SKM-1 (cell line): ENCODE measurements at regions not wholly inside any gene's neighbourhood (a gene's known extent, or its start where the extent isn't known, plus 50 kb on each side); places are given as distances from the start of the nearest gene placed in this dataset.
"Not testable (repeated sequence)": the region's sequence is repeated elsewhere in the genome, so short reads cannot be mapped to it uniquely, and the experiment has no call there.

Experiments used
- DNase-seq: peaks from one replicate; lab custom pipeline; 2025; ENCODE audit not compliant: unreplicated experiment; lab: John Stamatoyannopoulos, UW

GRCh38 chr6:119443993-119444641 lies 94.6 kb upstream of the MAN1A1 start:
- DNase-seq, result no peak

GRCh38 chr6:119442776-119443184 lies 93.2 kb upstream of the MAN1A1 start:
- DNase-seq, result no peak

GRCh38 chr6:119440953-119441352 lies 91.4 kb upstream of the MAN1A1 start:
- no peak for DNase-seq

DNA sequence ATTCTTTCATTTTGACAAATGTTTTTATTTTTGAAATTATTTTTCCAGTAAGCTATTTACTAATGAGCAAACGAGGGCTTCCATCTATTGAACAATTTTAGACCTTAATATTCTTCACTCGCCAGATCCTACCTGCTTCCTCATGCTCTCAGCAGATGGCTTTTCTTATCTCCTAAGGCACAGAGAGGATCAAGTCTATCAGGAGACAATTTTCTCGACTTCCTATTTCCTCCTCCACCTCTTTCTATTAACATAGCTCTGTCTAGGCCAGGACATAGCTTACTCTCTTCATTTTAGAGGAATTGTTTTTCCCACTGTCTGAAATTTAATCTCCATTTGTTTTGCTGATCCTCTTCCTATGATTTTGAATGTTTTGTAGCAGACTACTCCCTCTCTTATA lies 87.0 kb upstream of the MAN1A1 start:
- no peak for DNase-seq

DNA sequence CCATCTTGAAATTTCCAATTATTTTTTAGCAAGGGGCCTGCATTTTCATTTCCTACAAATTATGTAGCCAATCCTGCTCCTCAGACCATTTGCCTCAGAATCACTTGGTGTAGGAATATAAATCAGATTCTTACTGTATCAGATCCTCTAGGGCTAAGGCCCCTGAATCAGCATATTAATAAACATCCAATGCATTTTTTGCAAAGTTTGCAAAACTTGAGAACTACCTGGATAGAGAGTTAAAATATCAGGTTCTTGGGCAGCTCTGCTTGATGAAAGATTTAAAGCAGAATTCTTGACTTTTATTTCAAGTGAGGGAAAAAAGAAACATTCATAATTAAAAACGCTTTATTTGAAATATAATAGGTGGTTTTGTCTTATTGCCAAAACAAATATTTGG lies 82.2 kb upstream of the MAN1A1 start:
- DNase-seq, result no peak

DNA sequence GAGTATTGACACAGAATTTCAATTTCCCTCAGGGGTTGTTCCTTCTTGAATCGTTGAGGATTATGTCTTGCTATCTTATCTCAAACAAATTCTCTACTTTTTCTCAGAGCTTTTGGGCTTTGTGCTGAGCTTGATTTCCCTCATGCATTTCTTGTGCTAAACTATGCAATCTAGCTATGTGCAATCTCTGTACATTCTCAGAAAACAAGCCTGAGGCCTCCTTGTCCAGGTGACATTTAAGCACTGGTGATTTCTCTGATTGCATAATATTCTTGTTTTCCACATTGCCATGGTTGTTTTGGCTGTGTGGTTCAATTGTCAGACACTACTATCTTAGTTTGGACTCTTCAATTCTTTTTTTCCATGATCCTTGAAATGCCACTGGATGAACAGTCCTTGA lies 81.2 kb upstream of the MAN1A1 start:
- DNase-seq, result no peak

DNA sequence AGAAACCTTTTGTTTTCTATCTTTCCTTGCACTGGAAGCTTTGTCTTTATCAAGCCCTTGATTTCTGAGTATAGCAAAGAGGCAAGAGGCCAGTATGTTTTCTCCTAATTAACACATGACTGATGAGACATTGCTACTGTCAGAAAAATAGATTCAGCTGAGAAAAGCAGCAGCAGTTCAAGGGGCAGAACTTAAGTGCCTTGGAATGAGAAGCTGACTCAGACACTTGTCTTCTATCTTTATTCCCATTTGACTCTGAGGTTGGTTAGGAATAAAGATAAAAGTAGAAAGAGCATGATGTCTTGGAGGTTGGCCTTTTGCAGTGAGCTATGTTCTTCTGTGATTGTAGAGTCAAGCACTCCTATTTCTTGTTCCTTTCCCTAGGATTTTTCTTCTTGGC lies 79.1 kb upstream of the MAN1A1 start:
- no peak for DNase-seq

DNA sequence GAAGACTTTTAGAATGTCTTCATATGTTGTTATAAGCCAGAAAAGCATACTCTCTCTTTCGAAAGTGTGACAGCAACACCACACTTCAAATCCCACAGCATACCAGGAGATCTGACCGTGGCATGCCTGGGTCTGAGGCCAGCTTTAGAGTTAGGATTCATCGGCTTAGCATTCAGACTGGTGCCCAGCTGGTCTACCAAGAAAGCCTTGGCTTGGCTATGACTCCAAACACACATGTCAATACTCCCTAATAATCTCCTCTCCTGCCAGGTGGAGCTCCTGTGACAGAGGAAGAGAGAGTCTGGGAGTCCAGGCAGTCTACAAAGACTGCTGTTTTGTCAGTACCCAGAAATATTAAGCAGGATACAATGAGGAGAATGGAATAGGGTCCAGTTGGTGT lies 77.1 kb upstream of the MAN1A1 start:
- no peak for DNase-seq

- no peak for DNase-seq
These were observed 74.4 kb upstream of the MAN1A1 start for GRCh38 chr6:119423996-119424395.

DNA sequence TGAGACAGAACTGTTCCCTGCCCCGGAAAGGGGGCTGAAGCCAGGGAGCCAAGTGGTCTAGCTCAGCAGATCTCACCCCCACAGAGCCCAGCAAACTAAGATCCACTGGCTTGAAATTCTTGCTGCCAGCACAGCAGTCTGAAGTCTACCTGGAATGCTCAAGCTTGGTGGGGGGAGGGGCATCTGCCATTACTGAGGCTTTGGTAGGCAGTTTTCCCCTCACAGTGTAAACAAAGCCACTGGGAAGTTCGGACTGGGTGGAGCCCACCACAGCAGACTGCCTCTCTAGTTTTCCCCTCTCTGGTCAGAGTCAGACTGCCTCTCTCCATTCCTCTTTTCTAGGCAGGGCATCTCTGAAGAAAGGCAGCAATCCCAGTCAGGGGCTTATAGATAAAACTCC lies 68.5 kb upstream of the MAN1A1 start:
- DNase-seq, result not testable (repeated sequence)

DNA sequence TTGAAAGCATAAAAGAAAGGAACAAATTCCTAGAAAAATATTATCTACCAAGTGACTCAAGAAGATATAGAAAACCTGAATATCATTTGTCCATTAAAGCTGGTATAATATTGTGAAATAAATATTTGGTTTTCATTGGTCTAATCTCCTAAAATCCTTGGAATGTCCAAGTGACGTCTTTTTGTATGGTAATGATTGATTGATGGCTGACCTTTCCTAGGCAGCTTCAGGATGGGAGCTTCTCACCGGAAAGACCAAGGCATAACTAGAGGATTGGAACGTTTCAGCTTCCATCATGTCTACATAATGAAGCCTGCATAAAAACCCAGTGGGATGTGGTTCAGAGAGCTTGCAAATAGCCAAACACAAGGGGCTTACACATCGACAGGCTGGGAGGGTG lies 57.6 kb upstream of the MAN1A1 start:
- no peak for DNase-seq

DNA sequence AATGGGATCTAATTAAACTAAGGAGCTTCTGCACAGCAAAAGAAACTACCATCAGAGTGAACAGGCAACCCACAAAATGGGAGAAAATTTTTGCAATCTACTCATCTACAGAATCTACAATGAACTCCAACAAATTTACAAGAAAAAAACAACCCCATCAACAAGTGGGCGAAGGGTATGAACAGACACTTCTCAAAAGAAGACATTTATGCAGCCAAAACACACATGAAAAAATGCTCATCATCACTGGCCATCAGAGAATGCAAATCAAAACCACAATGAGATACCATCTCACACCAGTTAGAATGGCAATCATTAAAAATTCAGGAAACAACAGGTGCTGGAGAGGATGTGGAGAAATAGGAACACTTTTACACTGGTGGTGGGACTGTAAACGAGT lies 55.6 kb upstream of the MAN1A1 start:
- DNase-seq, result not testable (repeated sequence)
